ENCODE measurements at regions not wholly inside any gene's neighbourhood (a gene's known extent, or its start where the extent isn't known, plus 50 kb on each side); places are given as distances from the start of the nearest gene placed in this dataset.

DNA sequence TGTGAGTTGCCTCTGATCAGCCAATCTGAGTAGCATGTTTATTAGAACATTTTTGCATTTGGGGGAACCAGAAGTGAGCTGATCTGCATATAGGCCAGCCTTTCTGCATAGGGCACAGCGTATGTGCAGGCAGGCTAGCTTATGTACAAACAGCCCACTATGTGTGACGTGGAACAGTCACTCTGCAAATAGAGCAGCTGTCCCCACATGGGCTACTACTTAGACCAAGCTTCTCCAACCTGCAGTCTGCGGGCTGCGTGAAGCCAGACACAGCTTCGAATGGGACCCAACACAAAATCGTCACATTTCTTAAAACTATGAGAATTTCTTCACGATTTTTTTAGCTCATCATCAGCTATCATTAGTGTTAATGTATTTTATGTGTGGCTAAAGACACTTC lies 134.1 kb upstream of the FAM20C start:
- TF ChIP-seq ZNF274 (IDR thresholded peaks at IDR 0.05; ENCODE audit: low read depth, low read length) (no peak), YY1 (IDR thresholded peaks at IDR 0.05; ENCODE audit: insufficient read depth, insufficient read length) (no peak)
